Activated CD4-positive, alpha-beta T cell treated with anti-CD3 and anti-CD28 coated beads for 36 hours (primary cell): ENCODE measurements at regions not wholly inside any gene's neighbourhood (a gene's known extent, or its start where the extent isn't known, plus 50 kb on each side); places are given as distances from the start of the nearest gene placed in this dataset.
A peak's percentile ranks its signal among the peaks of the same experiment; 100 is the strongest.
"Not testable (repeated sequence)": the region's sequence is repeated elsewhere in the genome, so short reads cannot be mapped to it uniquely, and the experiment has no call there.

Experiments used
- ATAC-seq: fragments of 200-7000 bp; cut with Tn5 transposase; one replicate; pipeline ENCODE4 v1.10.0; 2021; ENCODE audit warnings: mild to moderate bottlenecking, moderate library complexity
- CTCF ChIA-PET: fragments of 350-600 bp; sonication (Branson Sonifier 250); formaldehyde crosslinking; loops from one replicate; lab custom pipeline; 2021; ENCODE audit warnings: antibody characterized with exemption; lab: Charles Lee
- POLR2A ChIA-PET: fragments of 350-600 bp; sonication (Branson Sonifier 250); formaldehyde crosslinking; loops from one replicate; lab custom pipeline; 2021; ENCODE audit warnings: antibody characterized with exemption, inconsistent platforms; lab: Charles Lee
- DNase-seq: peaks from one replicate; pipeline ENCODE4 v3.0.0-alpha.2; 2020
- H3K27ac Mint-ChIP-seq: one replicate; pipeline ENCODE4 v1.8.0; 2021; ENCODE audit warnings: mixed read lengths
- H3K27me3 Mint-ChIP-seq: one replicate; pipeline ENCODE4 v1.8.0; 2021; ENCODE audit warnings: mixed read lengths
- H3K36me3 Mint-ChIP-seq: one replicate; pipeline ENCODE4 v1.8.0; 2021; ENCODE audit warnings: low read depth, mixed read lengths
- H3K4me1 Mint-ChIP-seq: one replicate; pipeline ENCODE4 v1.8.0; 2021; ENCODE audit warnings: mixed read lengths
- H3K4me3 Mint-ChIP-seq: one replicate; pipeline ENCODE4 v1.8.0; 2021; ENCODE audit warnings: mild to moderate bottlenecking, moderate library complexity, mixed read lengths
- H3K9me3 Mint-ChIP-seq: one replicate; pipeline ENCODE4 v1.8.0; 2021; ENCODE audit warnings: low read depth, mixed read lengths
- intact Hi-C, 2 experiments: fragments of 100-400 bp; cut with DNase I in 1 of 2; cut with micrococcal nuclease in 1 of 2; formaldehyde crosslinking; loops; one replicate each; pipeline versions ENCODE4 v1.14.2 to v1.15.1; 2022 to 2024; cut with DNase I, micrococcal nuclease

DNA sequence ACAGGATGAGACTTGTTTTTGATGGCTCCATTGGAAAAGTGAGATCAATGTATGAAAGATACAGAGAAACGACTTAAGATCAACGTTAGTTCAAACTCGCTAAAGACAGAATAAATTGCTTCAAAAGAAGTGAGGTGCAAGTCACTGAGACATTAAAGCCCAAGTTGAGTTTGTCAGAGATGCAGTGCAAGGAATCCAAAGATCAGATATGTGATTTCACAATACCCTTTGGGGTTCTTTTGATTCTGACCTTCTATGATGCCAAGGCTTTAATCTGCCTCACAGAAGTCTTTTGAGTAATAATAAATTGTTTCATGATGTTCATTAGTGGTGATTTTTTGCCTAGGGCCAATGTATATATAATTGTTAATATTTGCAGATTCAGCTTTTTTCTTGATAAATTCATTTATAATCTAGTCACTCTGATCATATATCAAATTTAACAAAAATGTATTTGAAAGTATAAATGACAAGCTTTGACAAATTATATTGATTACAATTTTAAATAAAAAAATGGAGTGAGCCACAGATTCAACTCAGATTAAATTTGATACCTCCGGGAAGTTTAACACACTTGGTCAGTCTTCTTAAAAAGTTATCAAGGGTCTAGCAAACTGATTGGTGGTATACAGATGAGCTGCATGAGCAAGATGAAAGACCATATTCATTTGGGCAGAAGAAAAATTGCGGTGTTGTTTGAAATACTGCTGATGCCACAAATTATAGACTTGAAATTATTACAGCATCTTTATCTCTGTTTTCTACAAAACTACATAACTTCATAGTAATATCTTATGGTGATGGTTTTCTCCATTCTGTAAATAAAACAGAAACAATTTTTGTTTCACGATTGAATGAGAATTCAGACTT lies 144.8 kb upstream of the FAR2 start:
- no peaks in the 10 kb centered on the region for H3K36me3 Mint-ChIP-seq
- CTCF ChIA-PET, result interaction anchor here (1.7 kb wide), 1 partner anchor 19 kb away, joined by 4 read pairs; no protein-coding TSS in a partner anchor

DNA sequence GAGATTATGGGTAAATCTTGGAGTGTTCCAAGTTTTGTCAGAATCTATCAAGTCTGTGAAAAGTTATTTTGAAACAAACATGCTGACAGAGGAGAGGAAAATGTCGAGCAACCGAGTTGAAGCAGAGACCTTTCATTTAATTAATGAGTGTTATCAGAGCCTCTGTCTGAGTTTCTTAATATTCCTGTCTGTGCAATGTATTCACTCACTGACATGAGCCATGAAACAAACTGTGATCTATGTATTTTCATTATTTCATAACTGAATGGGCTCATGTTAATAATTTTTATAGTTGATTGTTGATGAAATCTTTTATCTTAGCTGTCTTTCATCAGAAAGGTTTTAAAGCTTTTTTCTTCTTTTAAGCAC lies 144.2 kb upstream of the FAR2 start:
- Mint-ChIP-seq H3K27me3 (peaks cover 17% of the 10 kb centered on the region), H3K4me1 (no peaks in the 10 kb centered on the region), H3K36me3 (no peaks in the 10 kb centered on the region), H3K27ac (no peak overlapping the region), H3K4me3 (no peak overlapping the region), H3K9me3 (no peaks in the 10 kb centered on the region)
- DNase-seq (no peak), ATAC-seq (no peak)
- intact Hi-C loops, result no loop called here
- ChIA-PET POLR2A (no interaction called here), CTCF (interaction anchor here (1.7 kb wide), 1 partner anchor 19 kb away, joined by 4 read pairs; no protein-coding TSS in a partner anchor)

More for the DNA sequence above, 144.8 kb upstream of the FAR2 start:
- intact Hi-C loops, result no loop called here
- POLR2A ChIA-PET, result no interaction called here
- no peak for ATAC-seq
- no peak overlapping the region for H3K27ac Mint-ChIP-seq
- H3K4me1 Mint-ChIP-seq, result no peaks in the 10 kb centered on the region
- H3K4me3 Mint-ChIP-seq, result no peak overlapping the region
- no peak for DNase-seq
- H3K27me3 Mint-ChIP-seq, result peaks cover 13% of the 10 kb centered on the region
- H3K9me3 Mint-ChIP-seq, result no peaks in the 10 kb centered on the region

DNA sequence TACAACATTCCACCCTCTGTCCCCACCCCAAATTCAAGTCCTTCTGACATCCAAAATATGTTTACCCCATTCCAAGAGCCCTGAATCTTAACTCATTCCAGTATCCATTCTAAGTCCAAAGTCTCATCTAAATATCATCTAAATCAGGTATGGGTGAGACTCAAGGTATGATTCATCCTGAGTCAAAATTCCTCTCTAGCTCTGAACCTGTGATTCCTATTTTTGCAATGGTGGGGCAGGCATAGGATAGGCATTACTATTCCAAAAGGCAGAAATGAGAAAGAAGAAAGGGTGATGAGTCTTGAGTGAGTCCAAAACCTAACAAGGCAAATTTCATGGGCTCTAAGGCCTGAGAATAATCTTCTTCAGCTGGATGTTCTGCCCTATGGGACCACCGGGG lies 140.3 kb upstream of the FAR2 start:
- ChIA-PET POLR2A (interaction anchor here (0.6 kb wide), 1 partner anchor 50 kb away, joined by 11 read pairs; no protein-coding TSS in a partner anchor), CTCF (interaction anchor here (0.7 kb wide), 2 partner anchors 63 to 1982 kb away, joined by 3 read pairs; no protein-coding TSS in a partner anchor)
- intact Hi-C loops, result no loop called here
- DNase-seq (no peak), ATAC-seq (no peak)
- no peaks in the 10 kb centered on the region for H3K4me1 Mint-ChIP-seq
- H3K9me3 Mint-ChIP-seq, result no peaks in the 10 kb centered on the region
- H3K36me3 Mint-ChIP-seq, result no peaks in the 10 kb centered on the region
- H3K27ac Mint-ChIP-seq, result no peak overlapping the region
- H3K4me3 Mint-ChIP-seq, result no peak overlapping the region
- peaks cover 8% of the 10 kb centered on the region for H3K27me3 Mint-ChIP-seq

DNA sequence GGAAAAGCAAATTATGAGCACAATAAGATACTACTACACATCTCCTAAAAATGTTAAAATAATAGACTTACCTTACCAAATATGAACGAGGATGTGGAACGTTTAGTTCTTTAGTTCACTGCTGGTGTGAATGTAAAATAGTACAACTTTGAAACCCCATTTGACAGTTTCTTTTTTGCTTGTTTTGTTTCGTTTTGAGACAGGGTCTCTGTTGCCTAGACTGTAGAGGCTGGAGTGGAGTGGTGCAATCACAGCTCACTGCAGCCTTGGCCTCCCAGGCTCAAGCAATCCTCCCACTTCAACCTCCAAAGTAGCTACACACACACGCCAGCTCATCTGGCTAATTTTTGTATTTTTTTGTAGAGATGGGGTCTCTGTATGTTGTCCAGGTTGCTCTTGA lies 136.4 kb upstream of the FAR2 start:
- H3K36me3 Mint-ChIP-seq, result no peaks in the 10 kb centered on the region
- H3K9me3 Mint-ChIP-seq, result no peaks in the 10 kb centered on the region
- CTCF ChIA-PET, result no interaction called here
- H3K4me1 Mint-ChIP-seq, result no peaks in the 10 kb centered on the region
- intact Hi-C loops, result no loop called here
- ATAC-seq (no peak), DNase-seq (no peak)
- POLR2A ChIA-PET, result no interaction called here
- peaks cover 11% of the 10 kb centered on the region for H3K27me3 Mint-ChIP-seq
- H3K27ac Mint-ChIP-seq, result no peak overlapping the region
- H3K4me3 Mint-ChIP-seq, result no peak overlapping the region

DNA sequence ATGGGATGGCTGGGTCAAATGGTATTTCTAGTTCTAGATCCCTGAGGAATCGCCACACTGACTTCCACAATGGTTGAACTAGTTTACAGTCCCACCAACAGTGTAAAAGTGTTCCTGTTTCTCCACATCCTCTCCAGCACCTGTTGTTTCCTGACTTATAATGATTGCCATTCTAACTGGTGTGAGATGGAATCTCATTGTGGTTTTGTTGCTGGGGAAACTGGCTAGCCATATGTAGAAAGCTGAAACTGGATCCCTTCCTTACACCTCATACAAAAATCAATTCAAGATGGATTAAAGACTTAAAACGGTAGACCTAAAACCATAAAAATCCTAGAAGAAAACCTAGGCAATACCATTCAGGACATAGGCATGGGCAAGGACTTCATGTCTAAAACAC lies 131.5 kb upstream of the FAR2 start:
- intact Hi-C loops, H3K9me3 Mint-ChIP-seq, H3K36me3 Mint-ChIP-seq, H3K27ac Mint-ChIP-seq, ATAC-seq, H3K4me3 Mint-ChIP-seq, H3K4me1 Mint-ChIP-seq, DNase-seq, POLR2A ChIA-PET, CTCF ChIA-PET, H3K27me3 Mint-ChIP-seq: not testable (repeated sequence)

DNA sequence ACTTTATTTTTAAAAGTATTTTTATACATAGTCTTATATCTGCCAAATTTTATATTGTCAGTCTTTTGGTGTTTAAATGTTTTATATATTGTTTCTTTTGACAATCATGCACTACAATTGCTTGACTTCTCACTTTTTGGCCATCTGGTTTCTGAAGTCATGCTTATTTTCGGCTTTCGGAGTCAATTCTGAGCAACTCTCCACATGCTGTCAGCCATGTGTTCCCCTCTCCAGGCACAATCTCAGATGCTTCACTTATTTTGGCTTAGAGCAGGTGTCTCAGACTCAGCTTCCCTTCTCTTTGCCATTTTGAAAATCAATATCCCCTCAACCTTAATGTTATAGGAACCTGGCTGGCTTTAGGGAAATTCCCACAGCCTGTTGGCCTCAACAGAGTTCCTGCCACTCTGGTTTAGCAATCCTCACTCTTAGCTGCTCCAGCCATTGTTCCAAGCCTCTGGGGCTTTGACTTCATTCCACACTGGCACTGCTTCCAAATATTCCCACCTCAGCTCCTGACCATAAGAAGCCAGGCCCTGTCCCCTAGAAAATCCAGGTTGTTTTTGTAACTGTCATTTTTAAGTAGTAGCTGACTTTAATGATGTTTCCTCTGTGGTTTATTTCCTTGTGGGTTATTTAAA lies 125.5 kb upstream of the FAR2 start:
- intact Hi-C loops, result no loop called here
- Mint-ChIP-seq H3K27me3 (peaks cover 3% of the 10 kb centered on the region), H3K9me3 (no peaks in the 10 kb centered on the region), H3K27ac (no peak overlapping the region), H3K4me3 (no peak overlapping the region), H3K4me1 (peaks cover 14% of the 10 kb centered on the region), H3K36me3 (no peaks in the 10 kb centered on the region)
- ChIA-PET CTCF (interaction anchor here (0.7 to 2.1 kb wide), 3 partner anchors 10 to 59 kb away, joined by 3 to 5 read pairs (median 4); no protein-coding TSS in a partner anchor), POLR2A (no interaction called here)
- ATAC-seq (no peak), DNase-seq (no peak)

DNA sequence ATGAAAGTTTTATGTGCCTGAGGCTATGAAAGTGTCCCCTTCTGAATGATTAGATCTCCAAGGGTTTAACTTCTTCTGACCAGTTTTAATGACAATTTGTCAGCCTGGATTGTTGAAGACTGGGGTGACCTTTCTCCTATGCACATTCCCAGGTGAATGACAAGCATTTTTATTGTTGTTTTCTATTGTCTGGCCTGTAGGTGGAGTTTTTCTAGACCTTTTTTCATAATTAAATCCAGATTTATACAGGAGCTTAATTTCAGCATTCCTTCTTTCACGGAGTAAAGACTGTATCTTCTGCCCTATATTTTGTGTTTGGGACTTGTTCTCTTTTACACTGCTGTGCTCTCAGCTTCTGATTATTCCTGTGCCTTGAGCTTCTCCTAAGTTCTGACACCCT lies 125.0 kb upstream of the FAR2 start:
- ATAC-seq (no peak), DNase-seq (no peak)
- no peak overlapping the region for H3K4me3 Mint-ChIP-seq
- POLR2A ChIA-PET, result no interaction called here
- H3K27ac Mint-ChIP-seq, result no peak overlapping the region
- no peaks in the 10 kb centered on the region for H3K36me3 Mint-ChIP-seq
- intact Hi-C loops, result no loop called here
- peaks cover 7% of the 10 kb centered on the region for H3K27me3 Mint-ChIP-seq
- H3K4me1 Mint-ChIP-seq, result peaks cover 14% of the 10 kb centered on the region
- CTCF ChIA-PET, result interaction anchor here (2.1 kb wide), 1 partner anchor 19 kb away, joined by 4 read pairs; no protein-coding TSS in a partner anchor
- no peaks in the 10 kb centered on the region for H3K9me3 Mint-ChIP-seq

DNA sequence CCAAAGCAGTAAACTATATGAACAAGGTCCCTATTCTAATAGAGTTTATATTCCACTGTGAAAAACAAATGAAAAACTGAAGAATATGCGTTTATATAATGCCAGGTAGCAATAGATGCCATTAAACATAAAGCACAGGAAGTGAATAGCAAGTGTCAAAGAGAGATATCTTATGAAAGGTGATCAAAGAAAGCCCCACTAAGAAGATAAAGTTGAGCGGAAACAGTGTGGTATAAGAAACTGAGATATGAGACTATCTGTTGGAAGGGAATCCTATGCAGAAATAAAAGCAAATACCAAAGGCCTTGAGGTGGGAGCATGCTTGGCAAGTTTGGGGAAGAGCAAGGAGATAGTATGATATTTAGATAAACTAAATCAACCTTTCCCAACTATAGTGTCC lies 123.1 kb upstream of the FAR2 start:
- H3K9me3 Mint-ChIP-seq, result no peaks in the 10 kb centered on the region
- intact Hi-C loops, result no loop called here
- CTCF ChIA-PET, result no interaction called here
- no peak for ATAC-seq
- H3K36me3 Mint-ChIP-seq, result no peaks in the 10 kb centered on the region
- H3K27ac Mint-ChIP-seq, result no peak overlapping the region
- POLR2A ChIA-PET, result no interaction called here
- DNase-seq, result no peak
- peaks cover 4% of the 10 kb centered on the region for H3K27me3 Mint-ChIP-seq
- H3K4me3 Mint-ChIP-seq, result no peak overlapping the region
- H3K4me1 Mint-ChIP-seq, result peaks cover 14% of the 10 kb centered on the region

DNA sequence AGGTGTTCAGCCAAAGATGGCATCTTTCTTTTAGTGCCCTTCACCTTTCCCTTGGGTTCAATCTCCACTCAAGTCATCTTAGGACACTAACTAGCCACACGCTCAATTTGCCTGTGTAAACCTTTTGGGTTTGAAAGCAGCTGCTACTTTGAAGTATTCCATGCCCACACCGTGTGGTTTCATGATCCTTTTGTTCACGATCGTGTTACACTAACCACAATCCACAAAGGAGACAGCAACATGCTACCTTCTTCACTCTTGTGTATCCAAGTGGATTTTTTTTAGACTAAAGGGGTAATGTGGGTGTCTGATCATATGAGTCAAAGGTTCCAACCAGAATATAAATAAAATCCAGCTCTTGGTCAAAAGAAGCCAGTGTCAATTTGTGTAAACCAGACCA lies 122.7 kb upstream of the FAR2 start:
- CTCF ChIA-PET, result no interaction called here
- Mint-ChIP-seq H3K9me3 (no peaks in the 10 kb centered on the region), H3K4me3 (no peak overlapping the region), H3K4me1 (peaks cover 14% of the 10 kb centered on the region), H3K27me3 (peaks cover 4% of the 10 kb centered on the region), H3K27ac (no peak overlapping the region), H3K36me3 (no peaks in the 10 kb centered on the region)
- ATAC-seq (peak; percentile 16), DNase-seq (no peak)
- POLR2A ChIA-PET, result no interaction called here
- intact Hi-C loops, result no loop called here

DNA sequence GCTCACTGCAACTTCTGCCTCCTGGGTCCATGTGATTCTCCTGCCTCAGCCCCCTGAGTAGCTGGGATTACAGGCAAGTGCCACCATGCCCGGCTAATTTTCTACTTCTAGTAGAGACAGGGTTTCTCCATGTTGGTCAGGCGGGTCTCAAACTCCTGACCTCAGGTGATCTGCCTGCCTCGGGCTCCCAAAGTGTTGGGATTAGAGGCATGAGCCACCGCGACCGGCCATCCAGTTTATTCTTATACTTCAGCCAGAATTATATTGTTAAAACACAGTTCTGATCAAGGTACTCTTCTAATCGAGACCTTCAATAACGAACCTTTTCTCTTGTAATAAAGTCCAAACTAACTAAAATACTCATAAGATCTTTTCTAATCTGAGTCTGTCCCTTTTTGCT lies 119.6 kb upstream of the FAR2 start:
- H3K9me3 Mint-ChIP-seq, H3K36me3 Mint-ChIP-seq, POLR2A ChIA-PET, H3K27ac Mint-ChIP-seq, DNase-seq, H3K4me3 Mint-ChIP-seq, ATAC-seq, intact Hi-C loops, CTCF ChIA-PET: not testable (repeated sequence)
- Mint-ChIP-seq H3K27me3 (peaks cover 13% of the 10 kb centered on the region), H3K4me1 (peaks cover 14% of the 10 kb centered on the region)

DNA sequence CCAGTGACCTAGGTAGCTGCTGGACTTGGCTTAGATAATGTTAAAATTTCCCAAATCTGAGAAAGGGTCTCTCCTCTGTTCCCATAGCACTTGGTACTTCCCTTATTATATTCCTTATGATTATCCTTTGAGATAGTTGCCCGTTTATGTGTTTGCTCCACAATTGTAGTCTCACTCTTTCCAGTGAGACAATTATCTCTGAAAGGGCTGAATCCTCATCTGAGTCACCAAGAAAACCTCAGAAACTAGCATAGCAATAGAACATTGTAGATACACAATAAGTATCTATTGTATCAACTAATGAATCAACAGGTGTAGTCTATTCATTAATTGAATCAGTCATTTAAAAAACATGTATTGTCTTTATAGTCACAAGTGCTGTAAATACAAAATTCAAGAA lies 119.1 kb upstream of the FAR2 start:
- no peak for DNase-seq
- H3K27ac Mint-ChIP-seq, result no peak overlapping the region
- ATAC-seq, result no peak
- peaks cover 15% of the 10 kb centered on the region for H3K27me3 Mint-ChIP-seq
- ChIA-PET CTCF (no interaction called here), POLR2A (no interaction called here)
- peaks cover 14% of the 10 kb centered on the region for H3K4me1 Mint-ChIP-seq
- intact Hi-C loops, result no loop called here
- no peaks in the 10 kb centered on the region for H3K36me3 Mint-ChIP-seq
- H3K4me3 Mint-ChIP-seq, result no peak overlapping the region
- no peaks in the 10 kb centered on the region for H3K9me3 Mint-ChIP-seq

DNA sequence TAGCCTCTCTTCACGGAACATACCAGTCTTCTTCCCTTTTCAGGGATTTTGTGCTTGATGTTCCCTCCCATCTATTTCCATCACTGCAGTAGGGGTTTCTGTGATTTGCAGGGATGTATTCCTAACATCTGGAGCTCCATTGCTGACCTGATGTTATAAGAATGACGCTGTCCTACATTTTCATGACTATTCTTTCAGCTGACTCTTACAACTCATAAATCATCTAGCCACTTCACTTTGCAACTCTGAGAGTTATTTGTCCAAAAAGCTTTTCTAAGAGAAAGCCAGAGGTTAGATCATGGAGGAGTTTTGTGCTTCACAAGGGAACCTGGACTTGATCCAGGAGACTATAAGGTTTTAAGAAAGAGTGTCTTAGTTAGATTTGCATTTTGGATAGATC lies 116.6 kb upstream of the FAR2 start:
- ChIA-PET CTCF (interaction anchor here (0.9 kb wide), 1 partner anchor 285 kb away, joined by 4 read pairs; no protein-coding TSS in a partner anchor), POLR2A (no interaction called here)
- Mint-ChIP-seq H3K9me3 (no peaks in the 10 kb centered on the region), H3K27ac (no peak overlapping the region), H3K27me3 (peaks cover 20% of the 10 kb centered on the region), H3K4me1 (no peaks in the 10 kb centered on the region), H3K4me3 (no peak overlapping the region), H3K36me3 (no peaks in the 10 kb centered on the region)
- no peak for ATAC-seq
- DNase-seq, result no peak
- intact Hi-C loops, result no loop called here
